ENCODE measurements at regions not wholly inside any gene's neighbourhood (a gene's known extent, or its start where the extent isn't known, plus 50 kb on each side); places are given as distances from the start of the nearest gene placed in this dataset.

DNA sequence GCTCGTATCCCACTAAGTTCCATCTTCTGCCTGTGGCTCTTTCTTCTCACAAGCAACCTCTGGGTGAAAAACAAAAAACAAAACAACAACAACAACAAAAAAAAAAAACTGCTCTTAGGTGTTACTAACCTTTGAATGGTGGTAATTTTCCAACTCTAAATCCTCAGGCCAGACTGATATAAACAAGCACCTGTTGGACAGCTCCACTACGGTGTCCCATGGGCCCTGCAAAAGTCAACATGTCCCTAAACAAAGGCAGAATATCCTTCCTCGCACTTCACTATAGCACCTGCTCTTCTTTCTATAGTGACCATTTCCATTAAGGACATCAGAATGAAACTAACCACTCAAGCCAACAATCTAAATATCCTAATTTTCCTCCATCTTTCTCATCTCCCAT lies 54.6 kb upstream of the PARM1 start:
- no peak for DNase-seq

- DNase-seq = no peak
Measured at GRCh38 chr4:74875451-74875850, 57.5 kb upstream of the PARM1 start.

GRCh38 chr4:74874753-74875367 lies 58.1 kb upstream of the PARM1 start:
- peak; percentile 72 for DNase-seq

DNA sequence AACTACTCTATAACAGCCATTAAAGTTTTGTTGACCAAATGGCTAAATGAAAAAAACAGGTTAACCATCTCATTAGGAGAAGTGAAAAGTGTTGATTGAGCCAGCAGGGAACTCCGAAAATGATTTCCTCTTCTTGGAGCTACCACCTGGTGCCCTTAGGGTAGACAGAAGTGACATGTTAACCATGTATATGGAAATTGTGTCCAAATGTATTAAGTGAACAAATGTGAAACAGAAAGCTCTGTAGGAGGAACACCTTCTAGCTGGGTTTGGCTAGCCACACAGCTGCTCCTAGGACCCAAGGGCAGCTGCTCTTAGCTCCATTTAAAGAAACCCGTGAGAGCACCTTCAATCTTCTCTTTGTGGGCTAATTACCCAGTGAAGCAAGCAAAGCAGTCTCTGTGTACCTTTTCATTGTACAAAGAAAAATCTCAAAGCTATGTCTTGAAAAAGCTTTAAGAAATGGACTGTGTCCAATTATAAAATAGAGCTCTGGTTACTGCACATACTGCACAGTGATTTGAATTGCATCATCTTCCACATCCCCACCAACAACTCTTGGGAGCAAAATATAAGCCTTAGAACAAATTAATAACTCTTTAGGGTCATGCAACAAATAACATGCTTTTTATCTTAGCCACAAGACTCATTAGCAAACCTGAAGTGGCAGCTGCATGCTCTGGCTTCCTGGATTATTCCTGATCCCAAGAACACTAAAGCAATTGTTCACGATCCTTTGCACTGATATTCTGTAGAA lies 59.2 kb upstream of the PARM1 start:
- peak; percentile 64 for DNase-seq

DNA sequence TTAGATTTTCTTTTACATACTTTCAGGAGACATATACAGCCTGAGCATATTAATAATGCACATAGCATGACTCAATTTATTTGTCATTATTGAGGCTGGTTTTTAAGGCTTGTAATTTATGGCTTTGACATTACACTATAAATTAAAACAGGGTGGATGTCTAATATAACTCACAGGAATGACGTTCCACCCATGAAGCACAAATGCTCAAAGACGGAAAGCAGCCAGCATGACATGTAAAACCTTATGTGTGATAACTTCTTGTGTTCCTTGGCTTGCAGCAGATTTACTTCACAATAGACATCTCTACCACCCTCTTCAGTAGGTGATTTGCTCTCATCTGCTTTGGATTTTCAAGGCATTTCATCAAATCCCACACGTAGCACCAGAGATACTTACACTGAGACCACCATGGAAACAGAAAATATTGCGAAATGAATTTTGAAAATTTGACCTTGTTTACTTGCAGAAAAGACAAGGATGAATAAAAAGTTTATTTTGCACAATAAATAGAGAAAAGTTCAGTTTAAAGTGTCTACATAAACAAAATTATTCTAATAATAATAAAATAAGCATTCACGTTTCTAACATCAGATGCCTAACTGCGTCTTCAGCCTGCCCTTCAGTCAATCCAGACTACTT lies 64.7 kb upstream of the BTC start:
- DNase-seq = no peak

- DNase-seq = no peak
Measured at GRCh38 chr4:74855879-74856278, 61.6 kb upstream of the BTC start.

DNA sequence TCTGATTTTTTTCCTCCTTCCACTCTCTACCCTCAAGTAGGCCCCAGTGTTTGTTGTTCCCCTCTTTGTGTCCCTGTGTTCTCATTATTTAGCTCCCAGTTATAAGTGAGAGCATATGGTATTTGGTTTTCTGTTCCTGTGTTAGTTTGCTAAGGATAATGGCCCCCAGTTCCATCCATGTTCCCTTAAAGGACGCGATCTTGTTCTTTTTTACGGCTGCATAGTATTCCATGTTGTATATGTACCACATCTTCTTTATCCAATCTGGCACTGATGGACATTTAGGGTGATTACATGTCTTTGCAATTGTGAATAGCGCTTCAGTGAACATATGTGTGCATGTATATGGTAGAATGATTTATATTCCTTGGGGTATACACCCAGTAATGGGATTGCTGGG lies 54.5 kb upstream of the BTC start:
- no peak for DNase-seq

- no peak for DNase-seq
Measured at GRCh38 chr4:74845834-74846233, 51.5 kb upstream of the BTC start.
